KMS-11 (cell line): ENCODE measurements at regions not wholly inside any gene's neighbourhood (a gene's known extent, or its start where the extent isn't known, plus 50 kb on each side); places are given as distances from the start of the nearest gene placed in this dataset.
"Not testable (repeated sequence)": the region's sequence is repeated elsewhere in the genome, so short reads cannot be mapped to it uniquely, and the experiment has no call there.

Experiments
- H2AFZ ChIP-seq: fragments of 200-600 bp; sonication (generic); 2 replicates; pipeline ENCODE4 v1.6.1; 2016; ENCODE audit warnings: antibody characterized with exemption, mixed run types, low read depth
- H3K27ac ChIP-seq: fragments of 200-600 bp; sonication (generic); 2 replicates; pipeline ENCODE4 v1.6.1; 2016; ENCODE audit warnings: mild to moderate bottlenecking, mixed run types
- H3K27me3 ChIP-seq: fragments of 200-600 bp; sonication (generic); 2 replicates; pipeline ENCODE4 v1.6.1; 2017; ENCODE audit warnings: mild to moderate bottlenecking, low read depth, mixed run types, moderate library complexity; ENCODE audit not compliant: insufficient read depth
- H3K36me3 ChIP-seq: fragments of 200-600 bp; sonication (generic); 2 replicates; pipeline ENCODE4 v1.6.1; 2017; ENCODE audit warnings: mild to moderate bottlenecking, mixed run types; ENCODE audit not compliant: insufficient read depth
- H3K4me1 ChIP-seq: fragments of 200-600 bp; sonication (generic); 2 replicates; pipeline ENCODE4 v1.6.1; 2016; ENCODE audit warnings: mild to moderate bottlenecking, low read depth, mixed run types; ENCODE audit not compliant: poor library complexity, severe bottlenecking
- H3K4me2 ChIP-seq: fragments of 200-600 bp; sonication (generic); 2 replicates; pipeline ENCODE4 v1.7.0; 2016; ENCODE audit warnings: mild to moderate bottlenecking, mixed run types
- H3K4me3 ChIP-seq: fragments of 200-600 bp; sonication (generic); IDR thresholded peaks from 2 replicates; pipeline ENCODE4 v1.6.1; 2017; ENCODE audit warnings: low read depth, low read length, mixed read lengths; ENCODE audit not compliant: insufficient read depth
- H3K79me2 ChIP-seq: fragments of 200-600 bp; sonication (generic); 2 replicates; pipeline ENCODE4 v1.6.1; 2016; ENCODE audit warnings: low read depth, mixed run types; ENCODE audit not compliant: insufficient read depth
- H3K9ac ChIP-seq: fragments of 200-600 bp; sonication (generic); 2 replicates; pipeline ENCODE4 v1.6.1; 2016; ENCODE audit warnings: mild to moderate bottlenecking, mixed run types
- H4K20me1 ChIP-seq: fragments of 200-600 bp; sonication (generic); 2 replicates; pipeline ENCODE4 v1.6.1; 2016; ENCODE audit warnings: mild to moderate bottlenecking, mixed run types; ENCODE audit not compliant: insufficient read depth
- CTCF ChIP-seq: fragments of 200-600 bp; sonication (generic); conservative IDR thresholded peaks from 2 replicates; pipeline ENCODE4 v1.6.1; 2017; ENCODE audit warnings: low read depth, mild to moderate bottlenecking, antibody characterized with exemption, low read length, moderate library complexity, mixed read lengths

DNA sequence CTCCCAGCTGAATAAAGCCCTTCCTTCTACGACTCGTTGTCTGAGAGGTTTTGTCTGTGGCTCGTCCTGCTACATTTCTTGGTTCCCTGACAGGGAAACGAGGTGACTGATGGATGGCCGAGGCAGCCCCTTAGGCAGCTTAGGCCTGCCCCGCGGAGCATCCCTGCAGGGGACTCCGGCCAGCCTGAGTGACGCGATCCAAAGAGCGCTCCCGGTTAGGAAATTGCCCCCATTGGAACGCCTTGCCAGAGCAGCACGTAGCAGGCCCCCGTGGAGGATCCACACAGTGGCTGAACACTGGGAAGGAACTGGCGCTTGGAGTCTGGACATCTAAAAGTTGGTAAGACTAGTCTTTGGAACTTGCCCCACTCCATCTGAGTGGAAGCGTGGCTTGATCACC lies 296.8 kb upstream of the SGCG start:
- no peak overlapping the region for H3K4me2 ChIP-seq
- H3K9ac ChIP-seq = no peak overlapping the region
- H3K4me3 ChIP-seq = no peak overlapping the region

GRCh38 chr13:22886061-22886460 lies 294.7 kb upstream of the SGCG start:
- not testable (repeated sequence) for H3K4me3 ChIP-seq, H2AFZ ChIP-seq, H4K20me1 ChIP-seq, H3K4me1 ChIP-seq, H3K9ac ChIP-seq, H3K27ac ChIP-seq, H3K4me2 ChIP-seq, H3K27me3 ChIP-seq, H3K79me2 ChIP-seq, H3K36me3 ChIP-seq

More for the DNA sequence above, 296.8 kb upstream of the SGCG start:
- Histone ChIP-seq H3K27ac (no peak overlapping the region), H3K36me3 (no peaks in the 10 kb centered on the region), H4K20me1 (no peaks in the 10 kb centered on the region), H3K4me1 (no peaks in the 10 kb centered on the region), H3K79me2 (no peaks in the 10 kb centered on the region), H2AFZ (no peak overlapping the region), H3K27me3 (no peaks in the 10 kb centered on the region)
- no peak for TF ChIP-seq CTCF

GRCh38 chr13:22889376-22889775 lies 291.4 kb upstream of the SGCG start:
- H3K4me2 ChIP-seq = not testable (repeated sequence)

GRCh38 chr13:22893204-22893603 lies 287.6 kb upstream of the SGCG start:
- Histone ChIP-seq H3K79me2 (no peaks in the 10 kb centered on the region), H3K4me1 (no peaks in the 10 kb centered on the region), H3K27ac (no peak overlapping the region), H3K9ac (no peak overlapping the region), H3K27me3 (no peaks in the 10 kb centered on the region), H4K20me1 (no peaks in the 10 kb centered on the region), H3K4me3 (no peak overlapping the region), H3K36me3 (no peaks in the 10 kb centered on the region), H2AFZ (no peak overlapping the region), H3K4me2 (no peak overlapping the region)
- TF ChIP-seq CTCF = no peak

More at GRCh38 chr13:22889376-22889775, 291.4 kb upstream of the SGCG start:
- not testable (repeated sequence) for H3K79me2 ChIP-seq, H3K36me3 ChIP-seq, H3K4me1 ChIP-seq, H2AFZ ChIP-seq, H3K9ac ChIP-seq, H3K27ac ChIP-seq, H3K4me3 ChIP-seq, H3K27me3 ChIP-seq, H4K20me1 ChIP-seq

DNA sequence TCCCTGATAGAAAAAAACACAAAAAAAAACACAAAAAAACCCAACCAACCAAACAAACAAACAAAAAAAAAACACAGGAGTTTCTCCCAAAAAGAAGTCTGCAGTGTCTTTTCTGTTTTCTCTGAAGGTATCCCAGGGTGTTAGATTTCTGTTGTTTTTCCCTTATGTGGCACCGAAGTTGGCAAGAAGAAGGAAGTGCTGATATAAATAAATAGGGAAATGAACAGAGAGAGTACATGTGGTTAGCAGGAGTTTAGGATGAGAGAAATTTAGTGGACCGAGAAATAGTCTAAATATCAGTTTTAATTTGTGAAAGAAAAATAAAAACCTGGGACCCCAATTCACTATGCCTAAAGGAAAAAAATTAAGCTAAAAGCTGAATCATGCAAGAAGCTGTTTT lies 287.0 kb upstream of the SGCG start:
- H4K20me1 ChIP-seq = no peaks in the 10 kb centered on the region
- H3K27ac ChIP-seq = no peak overlapping the region
- H3K79me2 ChIP-seq = no peaks in the 10 kb centered on the region
- no peak for TF ChIP-seq CTCF
- H3K36me3 ChIP-seq = no peaks in the 10 kb centered on the region
- no peak overlapping the region for H3K4me3 ChIP-seq
- H3K27me3 ChIP-seq = no peaks in the 10 kb centered on the region
- H3K9ac ChIP-seq = no peak overlapping the region
- no peak overlapping the region for H3K4me2 ChIP-seq
- H2AFZ ChIP-seq = no peak overlapping the region
- no peaks in the 10 kb centered on the region for H3K4me1 ChIP-seq
